ENCODE measurements at regions not wholly inside any gene's neighbourhood (a gene's known extent, or its start where the extent isn't known, plus 50 kb on each side); places are given as distances from the start of the nearest gene placed in this dataset.

GRCh38 chr22:49027368-49027670 lies 800.4 kb downstream of the BRD1 start:
- H3K4me3 ChIP-seq (ENCODE audit: low read length), result no peak overlapping the region
- TF ChIP-seq CTCF (IDR thresholded peaks at IDR 0.05; ENCODE audit: insufficient read depth, low read depth, low read length, missing control alignments), result no peak
- DNase-seq (ENCODE audit: low read depth), result no peak

GRCh38 chr22:49026494-49027367 lies 800.9 kb downstream of the BRD1 start:
- no peak for DNase-seq (ENCODE audit: low read depth)
- no peak for TF ChIP-seq CTCF (IDR thresholded peaks at IDR 0.05; ENCODE audit: insufficient read depth, low read depth, low read length, missing control alignments)
- no peak overlapping the region for H3K4me3 ChIP-seq (ENCODE audit: low read length)

- no peak for DNase-seq (ENCODE audit: low read depth)
- no peak for TF ChIP-seq CTCF (IDR thresholded peaks at IDR 0.05; ENCODE audit: insufficient read depth, low read depth, low read length, missing control alignments)
Observed at GRCh38 chr22:49025791-49026493, 801.7 kb downstream of the BRD1 start.

GRCh38 chr22:49024775-49025440 lies 802.8 kb downstream of the BRD1 start:
- DNase-seq (ENCODE audit: low read depth), result no peak
- no peak for TF ChIP-seq CTCF (IDR thresholded peaks at IDR 0.05; ENCODE audit: insufficient read depth, low read depth, low read length, missing control alignments)

More at GRCh38 chr22:49025791-49026493, 801.7 kb downstream of the BRD1 start:
- no peak overlapping the region for H3K4me3 ChIP-seq (ENCODE audit: low read length)

GRCh38 chr22:49023879-49024774 lies 803.5 kb downstream of the BRD1 start:
- no peak overlapping the region for H3K4me3 ChIP-seq (ENCODE audit: low read length)
- DNase-seq (ENCODE audit: low read depth), result no peak
- no peak for TF ChIP-seq CTCF (IDR thresholded peaks at IDR 0.05; ENCODE audit: insufficient read depth, low read depth, low read length, missing control alignments)

More at GRCh38 chr22:49024775-49025440, 802.8 kb downstream of the BRD1 start:
- no peak overlapping the region for H3K4me3 ChIP-seq (ENCODE audit: low read length)

- no peak for TF ChIP-seq CTCF (IDR thresholded peaks at IDR 0.05; ENCODE audit: insufficient read depth, low read depth, low read length, missing control alignments)
- no peak for DNase-seq (ENCODE audit: low read depth)
- no peak overlapping the region for H3K4me3 ChIP-seq (ENCODE audit: low read length)
Observed at GRCh38 chr22:49023161-49023878, 804.4 kb downstream of the BRD1 start.

Data from epithelial cell of esophagus (primary cell).